ENCODE measurements at regions not wholly inside any gene's neighbourhood (a gene's known extent, or its start where the extent isn't known, plus 50 kb on each side); places are given as distances from the start of the nearest gene placed in this dataset.

- Mint-ChIP-seq H3K9me3 (peaks cover 3% of the 10 kb centered on the region), H3K4me1 (peaks cover 17% of the 10 kb centered on the region), H3K4me3 (no peak overlapping the region), H3K27me3 (no peaks in the 10 kb centered on the region), H3K36me3 (peaks cover 50% of the 10 kb centered on the region), H3K27ac (no peak overlapping the region)
- DNase-seq, result no peak
These were observed 166.7 kb upstream of the PWP1 start for GRCh38 chr12:107518868-107519267.

GRCh38 chr12:107519906-107520859, 165.4 kb upstream of the PWP1 start:
- H3K27me3 Mint-ChIP-seq, result no peaks in the 10 kb centered on the region
- no peak overlapping the region for H3K4me3 Mint-ChIP-seq
- H3K27ac Mint-ChIP-seq, result no peak overlapping the region
- peaks cover 8% of the 10 kb centered on the region for H3K4me1 Mint-ChIP-seq
- peaks cover 3% of the 10 kb centered on the region for H3K9me3 Mint-ChIP-seq
- DNase-seq, result no peak
- peaks cover 48% of the 10 kb centered on the region for H3K36me3 Mint-ChIP-seq

GRCh38 chr12:107521826-107522355, 163.7 kb upstream of the PWP1 start:
- H3K4me3 Mint-ChIP-seq, result no peak overlapping the region
- peaks cover 5% of the 10 kb centered on the region for H3K4me1 Mint-ChIP-seq
- no peak for DNase-seq
- H3K27ac Mint-ChIP-seq, result no peak overlapping the region
- peaks cover 3% of the 10 kb centered on the region for H3K9me3 Mint-ChIP-seq
- H3K27me3 Mint-ChIP-seq, result no peaks in the 10 kb centered on the region
- H3K36me3 Mint-ChIP-seq, result peaks cover 45% of the 10 kb centered on the region

GRCh38 chr12:107522692-107523477, 162.7 kb upstream of the PWP1 start:
- Mint-ChIP-seq H3K4me3 (no peak overlapping the region), H3K9me3 (peaks cover 2% of the 10 kb centered on the region), H3K36me3 (peaks cover 41% of the 10 kb centered on the region), H3K27ac (no peak overlapping the region), H3K27me3 (no peaks in the 10 kb centered on the region), H3K4me1 (peaks cover 5% of the 10 kb centered on the region)
- no peak for DNase-seq

GRCh38 chr12:107523775-107524535, 161.6 kb upstream of the PWP1 start:
- DNase-seq, result no peak
- H3K27me3 Mint-ChIP-seq, result no peaks in the 10 kb centered on the region
- H3K36me3 Mint-ChIP-seq, result peaks cover 38% of the 10 kb centered on the region
- H3K4me1 Mint-ChIP-seq, result peaks cover 5% of the 10 kb centered on the region
- H3K9me3 Mint-ChIP-seq, result peaks cover 2% of the 10 kb centered on the region
- H3K4me3 Mint-ChIP-seq, result no peak overlapping the region
- H3K27ac Mint-ChIP-seq, result no peak overlapping the region

- H3K4me1 Mint-ChIP-seq, result peaks cover 5% of the 10 kb centered on the region
- H3K4me3 Mint-ChIP-seq, result no peak overlapping the region
- no peak overlapping the region for H3K27ac Mint-ChIP-seq
- H3K9me3 Mint-ChIP-seq, result peaks cover 2% of the 10 kb centered on the region
- no peaks in the 10 kb centered on the region for H3K27me3 Mint-ChIP-seq
- peaks cover 29% of the 10 kb centered on the region for H3K36me3 Mint-ChIP-seq
- no peak for DNase-seq
These were observed 160.4 kb upstream of the PWP1 start for GRCh38 chr12:107525063-107525718.

GRCh38 chr12:107525719-107526554, 159.7 kb upstream of the PWP1 start:
- Mint-ChIP-seq H3K27me3 (no peaks in the 10 kb centered on the region), H3K36me3 (peaks cover 21% of the 10 kb centered on the region), H3K27ac (no peak overlapping the region), H3K4me3 (no peak overlapping the region), H3K9me3 (peaks cover 2% of the 10 kb centered on the region), H3K4me1 (peaks cover 5% of the 10 kb centered on the region)
- DNase-seq, result no peak

GRCh38 chr12:107526555-107527180, 158.9 kb upstream of the PWP1 start:
- Mint-ChIP-seq H3K27ac (no peak overlapping the region), H3K4me1 (peaks cover 5% of the 10 kb centered on the region), H3K4me3 (no peak overlapping the region), H3K9me3 (peaks cover 1% of the 10 kb centered on the region), H3K36me3 (peaks cover 15% of the 10 kb centered on the region), H3K27me3 (no peaks in the 10 kb centered on the region)
- no peak for DNase-seq

- no peak overlapping the region for H3K4me3 Mint-ChIP-seq
- DNase-seq, result no peak
- peaks cover 13% of the 10 kb centered on the region for H3K4me1 Mint-ChIP-seq
- peaks cover 4% of the 10 kb centered on the region for H3K9me3 Mint-ChIP-seq
- H3K36me3 Mint-ChIP-seq, result peaks cover 13% of the 10 kb centered on the region
- H3K27ac Mint-ChIP-seq, result no peak overlapping the region
- H3K27me3 Mint-ChIP-seq, result no peaks in the 10 kb centered on the region
These were observed 156.8 kb upstream of the PWP1 start for GRCh38 chr12:107528731-107529365.

GRCh38 chr12:107529991-107530390, 155.6 kb upstream of the PWP1 start:
- peaks cover 13% of the 10 kb centered on the region for H3K4me1 Mint-ChIP-seq
- no peak overlapping the region for H3K27ac Mint-ChIP-seq
- H3K9me3 Mint-ChIP-seq, result peaks cover 5% of the 10 kb centered on the region
- no peaks in the 10 kb centered on the region for H3K27me3 Mint-ChIP-seq
- H3K36me3 Mint-ChIP-seq, result peaks cover 13% of the 10 kb centered on the region
- no peak overlapping the region for H3K4me3 Mint-ChIP-seq
- DNase-seq, result no peak

- Mint-ChIP-seq H3K4me1 (peaks cover 13% of the 10 kb centered on the region), H3K27me3 (no peaks in the 10 kb centered on the region), H3K36me3 (peaks cover 13% of the 10 kb centered on the region), H3K27ac (no peak overlapping the region), H3K4me3 (no peak overlapping the region), H3K9me3 (peaks cover 5% of the 10 kb centered on the region)
- no peak for DNase-seq
These were observed 154.9 kb upstream of the PWP1 start for GRCh38 chr12:107530701-107531100.

- Mint-ChIP-seq H3K9me3 (peaks cover 5% of the 10 kb centered on the region), H3K27ac (peak overlapping the region; percentile 17), H3K36me3 (peaks cover 9% of the 10 kb centered on the region), H3K27me3 (no peaks in the 10 kb centered on the region), H3K4me3 (no peak overlapping the region), H3K4me1 (peaks cover 8% of the 10 kb centered on the region)
- DNase-seq, result no peak
These were observed 152.4 kb upstream of the PWP1 start for GRCh38 chr12:107533218-107533617.

GRCh38 chr12:107536613-107537012, 149.0 kb upstream of the PWP1 start:
- Mint-ChIP-seq H3K27me3 (no peaks in the 10 kb centered on the region), H3K4me3 (no peak overlapping the region), H3K4me1 (peaks cover 19% of the 10 kb centered on the region), H3K9me3 (peaks cover 5% of the 10 kb centered on the region), H3K27ac (no peak overlapping the region), H3K36me3 (peaks cover 14% of the 10 kb centered on the region)
- DNase-seq, result no peak
